Kidney epithelial cell (primary cell): ENCODE measurements at regions not wholly inside any gene's neighbourhood (a gene's known extent, or its start where the extent isn't known, plus 50 kb on each side); places are given as distances from the start of the nearest gene placed in this dataset.

Experiments
- DNase-seq: peaks from one replicate; pipeline ENCODE4 v3.0.0-alpha.2; 2010; ENCODE audit warnings: low read depth
- H3K27me3 ChIP-seq: 2 replicates; pipeline ENCODE4 v1.6.0; 2011; ENCODE audit warnings: low read length; ENCODE audit not compliant: control insufficient read depth, insufficient read depth
- H3K36me3 ChIP-seq: 2 replicates; pipeline ENCODE4 v1.5.1; 2011; ENCODE audit warnings: low read length; ENCODE audit not compliant: control insufficient read depth, insufficient read depth
- H3K4me3 ChIP-seq: 2 replicates; pipeline ENCODE4 v1.5.1; 2011; ENCODE audit warnings: low read depth, mild to moderate bottlenecking, control low read depth, low read length
- CTCF ChIP-seq: IDR thresholded peaks from 2 replicates; pipeline ENCODE4 v1.5.1; 2011; ENCODE audit warnings: mild to moderate bottlenecking, moderate library complexity, low read length, control low read depth, inconsistent platforms; ENCODE audit not compliant: insufficient read depth, poor library complexity, severe bottlenecking

GRCh38 chr18:6621437-6621836, 108.1 kb upstream of the ARHGAP28 start:
- no peaks in the 10 kb centered on the region for H3K27me3 ChIP-seq
- no peak for DNase-seq
- H3K36me3 ChIP-seq = no peaks in the 10 kb centered on the region
- TF ChIP-seq CTCF = no peak
- no peak overlapping the region for H3K4me3 ChIP-seq

- no peak overlapping the region for H3K4me3 ChIP-seq
- no peak for TF ChIP-seq CTCF
- no peaks in the 10 kb centered on the region for H3K36me3 ChIP-seq
- no peaks in the 10 kb centered on the region for H3K27me3 ChIP-seq
- no peak for DNase-seq
Measured at GRCh38 chr18:6623278-6623677, 106.2 kb upstream of the ARHGAP28 start.

DNA sequence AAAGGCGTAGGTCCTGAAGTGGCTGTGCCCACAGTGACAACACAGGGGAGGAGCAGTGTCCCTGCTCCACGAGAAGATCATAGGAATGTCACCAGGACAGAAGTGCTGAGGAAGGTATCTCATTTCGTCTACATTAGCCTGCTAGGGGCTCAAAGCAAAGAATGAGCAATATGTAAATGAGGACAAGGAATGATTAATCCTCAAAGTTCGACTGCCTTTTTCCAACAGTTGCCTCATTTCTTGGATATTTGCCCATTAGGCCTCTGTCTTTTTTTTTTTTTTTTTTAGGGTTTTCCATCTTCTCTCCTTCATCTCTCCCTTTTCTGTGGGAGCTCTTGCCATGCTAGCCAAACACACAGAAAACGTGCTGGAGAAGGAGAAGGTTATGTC, 105.2 kb upstream of the ARHGAP28 start:
- Histone ChIP-seq H3K27me3 (no peaks in the 10 kb centered on the region), H3K36me3 (no peaks in the 10 kb centered on the region), H3K4me3 (no peak overlapping the region)
- DNase-seq = peak; percentile 44
- no peak for TF ChIP-seq CTCF

GRCh38 chr18:6624661-6625311, 104.7 kb upstream of the ARHGAP28 start:
- H3K4me3 ChIP-seq = no peak overlapping the region
- DNase-seq = no peak
- no peaks in the 10 kb centered on the region for H3K27me3 ChIP-seq
- H3K36me3 ChIP-seq = no peaks in the 10 kb centered on the region
- TF ChIP-seq CTCF = no peak

GRCh38 chr18:6625481-6625880, 104.0 kb upstream of the ARHGAP28 start:
- no peak for TF ChIP-seq CTCF

GRCh38 chr18:6626457-6626856, 103.1 kb upstream of the ARHGAP28 start:
- no peak for DNase-seq
- Histone ChIP-seq H3K4me3 (no peak overlapping the region), H3K36me3 (no peaks in the 10 kb centered on the region), H3K27me3 (no peaks in the 10 kb centered on the region)
- no peak for TF ChIP-seq CTCF

More at GRCh38 chr18:6625481-6625880, 104.0 kb upstream of the ARHGAP28 start:
- no peak overlapping the region for H3K4me3 ChIP-seq
- H3K36me3 ChIP-seq = no peaks in the 10 kb centered on the region
- DNase-seq = no peak
- H3K27me3 ChIP-seq = no peaks in the 10 kb centered on the region
